Epithelial cell of esophagus (primary cell): ENCODE measurements at regions not wholly inside any gene's neighbourhood (a gene's known extent, or its start where the extent isn't known, plus 50 kb on each side); places are given as distances from the start of the nearest gene placed in this dataset.

Experiments
- DNase-seq: peaks from one replicate; pipeline ENCODE4 v3.0.0; 2010; ENCODE audit warnings: low read depth
- H3K4me3 ChIP-seq: 2 replicates; pipeline ENCODE4 v1.5.1; 2011; ENCODE audit warnings: mild to moderate bottlenecking, low read length, control low read depth
- TF ChIP-seq, protein P1 (sequence below): IDR thresholded peaks from 2 replicates; pipeline ENCODE4 v1.5.1; 2011; ENCODE audit warnings: low read depth, mild to moderate bottlenecking, low read length, control low read depth, inconsistent platforms; ENCODE audit not compliant: insufficient read depth; ENCODE audit errors: missing control alignments

DNA sequence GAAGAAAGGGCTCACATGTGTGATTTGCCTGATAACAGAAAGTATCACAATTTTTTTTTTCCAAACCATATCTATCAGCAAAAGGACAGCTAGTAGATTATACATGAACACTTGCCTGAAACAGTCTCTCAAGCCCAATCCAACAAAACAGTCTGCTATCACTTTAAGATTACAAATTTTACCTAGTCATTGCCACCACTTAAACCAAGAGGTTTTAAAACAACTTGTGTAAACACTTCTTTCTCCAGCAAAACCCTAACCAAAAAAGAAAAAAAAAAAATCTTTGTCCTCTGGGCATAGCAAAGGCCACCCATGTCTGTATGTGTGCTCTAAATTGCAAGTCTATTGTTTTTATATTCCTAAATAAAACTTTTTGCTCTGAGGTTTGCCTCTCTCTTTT is 1568.4 kb downstream of the GRIK2 start:
- TF ChIP-seq, protein P1, sequence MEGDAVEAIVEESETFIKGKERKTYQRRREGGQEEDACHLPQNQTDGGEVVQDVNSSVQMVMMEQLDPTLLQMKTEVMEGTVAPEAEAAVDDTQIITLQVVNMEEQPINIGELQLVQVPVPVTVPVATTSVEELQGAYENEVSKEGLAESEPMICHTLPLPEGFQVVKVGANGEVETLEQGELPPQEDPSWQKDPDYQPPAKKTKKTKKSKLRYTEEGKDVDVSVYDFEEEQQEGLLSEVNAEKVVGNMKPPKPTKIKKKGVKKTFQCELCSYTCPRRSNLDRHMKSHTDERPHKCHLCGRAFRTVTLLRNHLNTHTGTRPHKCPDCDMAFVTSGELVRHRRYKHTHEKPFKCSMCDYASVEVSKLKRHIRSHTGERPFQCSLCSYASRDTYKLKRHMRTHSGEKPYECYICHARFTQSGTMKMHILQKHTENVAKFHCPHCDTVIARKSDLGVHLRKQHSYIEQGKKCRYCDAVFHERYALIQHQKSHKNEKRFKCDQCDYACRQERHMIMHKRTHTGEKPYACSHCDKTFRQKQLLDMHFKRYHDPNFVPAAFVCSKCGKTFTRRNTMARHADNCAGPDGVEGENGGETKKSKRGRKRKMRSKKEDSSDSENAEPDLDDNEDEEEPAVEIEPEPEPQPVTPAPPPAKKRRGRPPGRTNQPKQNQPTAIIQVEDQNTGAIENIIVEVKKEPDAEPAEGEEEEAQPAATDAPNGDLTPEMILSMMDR: no peak

DNA sequence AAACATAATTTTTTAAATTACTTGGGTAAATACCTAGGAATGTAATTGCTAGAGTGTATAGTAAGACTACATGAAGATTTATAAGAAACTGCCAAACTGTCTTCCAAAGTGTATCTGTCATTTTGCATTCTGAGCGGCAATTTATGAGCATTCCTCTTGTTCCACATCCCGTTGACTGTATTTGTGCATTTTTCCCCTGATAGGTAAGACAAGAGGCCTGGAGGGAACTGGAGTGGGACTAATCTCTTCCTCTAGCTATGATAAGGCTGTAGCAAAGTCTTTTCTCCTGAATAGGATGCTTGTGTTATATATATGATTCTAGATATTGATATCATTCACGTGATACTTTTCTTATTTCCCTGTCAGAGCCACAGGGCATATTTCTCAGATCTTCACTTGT is 1557.5 kb downstream of the GRIK2 start:
- H3K4me3 ChIP-seq: no peak overlapping the region
- DNase-seq: no peak
- TF ChIP-seq, protein P1: no peak

More for the DNA sequence above, 1568.4 kb downstream of the GRIK2 start:
- H3K4me3 ChIP-seq: no peak overlapping the region
- DNase-seq: no peak

DNA sequence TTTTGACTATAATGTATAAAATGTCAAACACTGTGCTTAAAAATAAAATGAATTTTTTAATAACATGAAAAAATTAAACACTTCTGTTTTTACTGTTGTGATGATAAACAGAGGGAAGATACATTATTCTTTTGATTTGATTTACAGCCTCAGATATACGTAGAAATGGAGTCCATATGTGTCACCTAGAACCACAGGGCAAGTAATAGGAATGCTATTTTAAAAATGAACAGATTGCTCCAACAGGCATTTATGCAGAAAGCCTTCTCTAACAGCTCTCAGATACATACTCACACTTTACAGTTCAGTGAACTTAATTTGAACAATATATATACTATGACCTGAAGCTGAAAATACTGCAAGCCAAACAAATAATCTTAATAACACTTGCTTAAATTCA is 1551.0 kb downstream of the GRIK2 start:
- H3K4me3 ChIP-seq: no peak overlapping the region
- no peak for DNase-seq
- TF ChIP-seq, protein P1: no peak

DNA sequence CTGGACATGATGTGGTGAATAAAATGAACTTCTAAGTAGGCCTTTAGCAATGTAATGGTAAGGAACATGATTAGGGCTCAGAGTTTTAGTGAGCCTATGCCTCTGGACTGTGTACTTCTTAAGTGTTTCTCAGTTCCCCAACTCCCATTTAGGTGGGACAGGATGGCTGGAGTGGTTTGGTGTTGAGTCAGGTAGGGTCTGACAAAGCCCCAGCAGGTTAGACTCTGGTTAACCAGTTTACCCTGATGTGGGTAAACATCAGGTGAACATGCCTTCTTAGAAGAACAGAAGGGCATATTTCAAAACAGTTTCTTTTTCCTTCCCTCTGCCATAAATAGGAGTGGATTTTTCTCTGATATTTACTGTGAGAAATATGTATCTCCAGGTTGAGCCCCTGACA is 1548.7 kb downstream of the GRIK2 start:
- no peak overlapping the region for H3K4me3 ChIP-seq
- no peak for DNase-seq
- TF ChIP-seq, protein P1: no peak

DNA sequence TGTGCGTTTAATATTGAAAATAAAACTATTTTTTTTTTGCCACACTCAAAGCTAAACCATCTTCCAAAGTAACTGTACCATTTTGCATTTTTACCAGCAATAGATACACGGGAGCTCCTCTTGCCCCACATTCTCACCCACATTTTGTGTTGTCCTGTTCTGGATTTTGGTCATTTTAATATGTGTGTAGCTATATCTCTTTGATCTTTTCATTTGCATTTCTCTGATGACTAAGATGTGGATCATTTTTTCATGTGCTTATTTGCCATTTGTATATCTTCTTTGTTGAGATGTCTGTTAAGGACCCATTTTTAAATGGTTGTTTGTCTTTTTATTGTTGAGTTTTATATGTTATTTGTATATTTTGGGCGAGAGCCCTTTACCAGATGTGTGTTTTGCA is 1543.5 kb downstream of the GRIK2 start:
- no peak for DNase-seq
- no peak overlapping the region for H3K4me3 ChIP-seq
- TF ChIP-seq, protein P1: no peak

DNA sequence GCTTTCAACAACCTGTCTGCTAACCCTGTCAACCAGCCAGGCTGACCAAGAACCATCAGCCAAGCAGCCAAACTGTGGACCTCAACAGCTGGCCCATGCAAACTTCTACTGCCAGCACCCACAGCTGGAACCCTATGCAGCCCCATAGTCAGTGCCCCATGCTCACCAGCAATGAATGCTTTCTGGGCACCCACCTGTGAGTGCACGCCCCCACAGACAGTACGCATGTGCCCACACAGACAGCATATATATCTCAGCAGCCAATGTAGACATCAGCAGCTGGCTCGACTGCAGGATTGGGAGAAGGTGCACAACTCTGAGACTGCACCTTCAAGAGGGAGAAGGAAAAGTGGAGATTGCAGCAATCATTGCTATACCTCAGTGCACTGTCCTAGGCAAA is 1534.6 kb downstream of the GRIK2 start:
- no peak overlapping the region for H3K4me3 ChIP-seq

DNA sequence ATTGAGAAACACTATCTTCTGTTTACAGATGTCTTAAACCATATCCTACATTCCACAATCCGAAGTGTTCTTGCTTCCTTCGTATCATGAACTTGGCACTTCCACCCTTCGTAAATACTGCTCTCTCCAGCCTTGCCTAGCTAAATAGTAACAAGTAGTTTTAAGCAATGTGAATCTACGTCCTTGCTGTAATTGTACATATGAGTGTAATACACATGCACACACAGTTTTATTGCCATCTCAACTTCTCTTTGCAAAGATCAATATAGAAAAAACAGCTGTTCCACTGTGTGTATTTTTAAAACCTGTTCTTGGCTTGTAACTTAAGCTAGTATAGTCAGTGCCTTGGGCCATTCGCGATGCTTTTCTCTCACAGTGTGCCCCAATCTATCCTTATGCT is 1524.7 kb downstream of the GRIK2 start:
- TF ChIP-seq, protein P1: no peak
- DNase-seq: no peak
- no peak overlapping the region for H3K4me3 ChIP-seq

More for the DNA sequence above, 1534.6 kb downstream of the GRIK2 start:
- TF ChIP-seq, protein P1: no peak
- DNase-seq: no peak
